GM18861 (cell line): ENCODE measurements at regions not wholly inside any gene's neighbourhood (a gene's known extent, or its start where the extent isn't known, plus 50 kb on each side); places are given as distances from the start of the nearest gene placed in this dataset.

Source experiments
- ATAC-seq: cut with Tn5 transposase; IDR thresholded peaks from one replicate; pipeline ENCODE4 v1.9.1; 2021; ENCODE audit not compliant: unreplicated experiment

DNA sequence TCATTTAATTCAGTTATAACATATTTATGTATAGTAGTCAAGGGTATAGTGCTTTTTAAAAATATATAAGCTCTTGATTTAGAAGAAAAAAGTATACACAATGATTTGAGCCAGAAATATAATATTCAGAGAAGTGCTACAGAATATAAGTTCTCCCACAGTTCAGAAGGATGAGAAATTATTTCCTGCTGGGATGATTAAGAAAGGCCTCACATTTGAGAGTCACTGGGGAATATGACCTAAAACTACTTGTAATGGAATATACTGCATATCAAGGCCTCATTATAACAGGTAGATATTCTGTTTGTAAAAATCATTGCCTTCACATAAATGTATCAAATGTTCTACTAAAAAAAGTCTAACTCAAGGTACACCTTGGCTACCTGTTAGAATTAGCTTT lies 203.5 kb downstream of the MBD2 start:
- no peak for ATAC-seq

- no peak for ATAC-seq
Observed at GRCh38 chr18:54020156-54020745, 204.2 kb downstream of the MBD2 start.

DNA sequence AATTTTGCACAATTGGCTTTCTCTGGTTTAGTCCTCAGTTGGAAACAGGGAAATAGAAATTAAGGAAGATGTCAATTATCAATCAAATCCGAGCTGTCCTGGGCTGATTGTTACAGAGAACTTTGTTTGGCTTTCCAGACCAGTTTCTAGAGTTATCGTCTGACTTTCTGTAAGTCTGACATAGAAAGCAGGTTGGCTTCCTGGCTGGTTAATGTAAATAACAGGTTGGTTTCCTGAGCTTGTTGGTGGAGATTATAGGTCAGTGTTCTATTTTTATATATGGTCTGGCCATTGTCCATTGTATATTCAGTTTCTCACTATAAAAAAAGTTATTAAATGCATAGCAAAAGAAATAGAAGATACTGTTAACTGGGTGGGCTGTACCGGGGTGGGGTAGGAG lies 204.8 kb downstream of the MBD2 start:
- no peak for ATAC-seq

DNA sequence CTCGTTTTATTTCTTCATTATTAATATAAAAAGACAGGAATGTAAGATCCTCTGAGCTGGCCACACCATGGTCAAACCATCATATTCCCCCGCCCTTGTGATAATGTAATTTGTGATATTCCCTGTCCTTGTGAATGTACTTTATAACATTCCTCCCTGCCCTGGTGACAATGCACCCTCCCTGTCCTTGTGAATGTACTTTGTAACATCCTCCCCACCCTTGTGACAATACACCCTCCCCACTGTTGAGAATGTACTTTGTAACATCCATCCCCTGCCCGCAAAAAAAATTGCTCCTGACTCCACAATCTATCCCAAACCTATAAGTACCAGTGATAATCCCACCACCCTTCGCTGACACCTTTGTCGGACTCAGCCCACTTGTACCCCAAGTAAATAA lies 211.0 kb downstream of the MBD2 start:
- ATAC-seq, result no peak

- ATAC-seq, result no peak
Observed at GRCh38 chr18:54004828-54005227, 219.6 kb downstream of the MBD2 start.

DNA sequence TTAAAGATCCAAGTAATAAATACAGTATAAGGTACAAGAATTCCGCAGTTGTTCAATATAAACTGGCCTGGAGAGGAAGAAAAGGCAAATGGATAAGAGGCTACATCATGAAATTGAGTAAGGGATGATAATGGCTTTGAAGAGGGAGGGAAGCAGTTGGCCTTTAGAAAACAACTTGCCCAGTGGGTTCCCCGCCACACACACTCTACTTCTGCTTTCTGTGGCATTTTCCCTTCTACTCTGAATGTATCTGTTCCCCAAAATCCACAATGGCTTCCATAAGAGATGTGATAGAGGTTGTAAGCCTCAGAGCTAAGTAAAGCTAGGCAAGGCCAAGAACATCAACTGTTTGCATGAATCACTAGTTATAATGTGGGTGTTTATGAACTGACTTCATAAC lies 221.3 kb downstream of the MBD2 start:
- ATAC-seq, result no peak

DNA sequence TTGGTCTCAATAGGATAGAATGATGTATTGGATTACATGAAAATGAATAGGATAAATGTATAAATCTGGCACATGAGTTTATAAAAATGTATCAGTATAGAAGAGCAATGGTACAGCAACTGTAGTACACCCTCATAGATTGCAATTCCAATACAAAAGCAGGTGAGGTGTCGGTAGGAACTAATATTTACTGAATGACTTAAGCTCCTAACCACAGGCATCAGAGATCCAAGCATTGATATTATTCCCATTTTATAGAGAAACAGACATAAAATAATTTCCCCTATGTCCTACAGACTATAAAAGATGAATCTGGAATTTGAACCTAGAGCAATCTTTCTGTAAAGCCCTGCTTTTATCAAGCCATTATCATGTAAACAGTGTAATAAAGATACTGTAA lies 227.4 kb downstream of the MBD2 start:
- no peak for ATAC-seq

GRCh38 chr18:53994016-53994415 lies 230.5 kb downstream of the MBD2 start:
- no peak for ATAC-seq

DNA sequence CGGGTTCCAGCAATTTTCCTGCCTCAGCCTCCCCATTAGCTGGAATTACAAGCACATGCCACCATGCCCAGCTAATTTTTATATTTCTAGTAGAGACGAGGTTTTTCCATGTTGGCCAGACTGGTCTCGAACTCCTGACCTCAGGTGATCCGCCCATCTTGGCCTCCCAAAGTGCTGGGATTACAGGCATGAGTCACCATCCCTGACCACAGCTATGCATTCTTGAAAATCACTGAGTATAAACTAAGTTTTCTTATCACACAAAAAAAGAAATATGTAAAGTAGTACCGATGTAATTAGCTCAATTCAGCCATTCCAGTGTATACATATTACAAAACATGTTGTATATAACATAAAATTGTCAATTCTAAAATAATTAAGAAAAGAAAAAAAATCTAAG lies 232.7 kb downstream of the MBD2 start:
- ATAC-seq, result no peak

- no peak for ATAC-seq
Observed at GRCh38 chr18:53991202-53991601, 233.3 kb downstream of the MBD2 start.

DNA sequence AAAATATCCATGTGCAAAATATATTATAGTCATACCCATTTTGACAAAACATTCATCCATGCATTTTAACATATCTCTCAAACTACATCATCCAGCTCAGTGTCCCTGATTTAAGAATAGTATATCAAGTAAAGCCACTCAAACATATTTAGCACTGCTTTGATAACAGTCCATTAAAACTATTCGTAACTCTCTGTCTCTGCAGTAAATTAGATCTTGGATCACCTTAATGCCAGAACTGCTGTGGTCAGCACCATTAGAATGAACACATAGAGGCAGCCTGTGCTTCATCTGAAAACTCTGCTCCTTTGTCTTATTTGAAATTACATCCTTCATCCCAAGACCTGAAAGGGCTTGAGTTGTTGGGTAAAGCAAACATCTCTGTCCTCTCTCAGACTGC lies 234.0 kb downstream of the MBD2 start:
- ATAC-seq, result no peak

DNA sequence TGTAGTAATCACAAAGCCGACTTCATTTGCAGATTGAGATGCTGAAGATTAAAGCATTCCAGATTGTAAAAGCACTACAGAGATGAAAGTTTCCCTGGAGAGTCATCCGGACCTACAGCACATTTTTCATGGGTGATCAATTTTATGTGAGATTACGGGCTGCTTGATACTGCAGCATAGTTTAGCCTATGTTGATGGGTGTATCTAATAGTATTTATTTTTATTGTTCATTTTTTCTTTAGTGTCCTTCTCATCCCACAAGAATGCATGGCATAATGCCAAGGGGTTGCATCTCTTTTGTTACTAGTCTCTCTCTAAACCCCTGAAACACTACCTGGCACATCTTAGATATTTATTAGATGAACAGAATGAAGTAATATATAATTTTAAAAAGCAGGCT lies 240.4 kb downstream of the MBD2 start:
- ATAC-seq, result no peak

GRCh38 chr18:53971331-53971730 lies 253.1 kb downstream of the MBD2 start:
- no peak for ATAC-seq

DNA sequence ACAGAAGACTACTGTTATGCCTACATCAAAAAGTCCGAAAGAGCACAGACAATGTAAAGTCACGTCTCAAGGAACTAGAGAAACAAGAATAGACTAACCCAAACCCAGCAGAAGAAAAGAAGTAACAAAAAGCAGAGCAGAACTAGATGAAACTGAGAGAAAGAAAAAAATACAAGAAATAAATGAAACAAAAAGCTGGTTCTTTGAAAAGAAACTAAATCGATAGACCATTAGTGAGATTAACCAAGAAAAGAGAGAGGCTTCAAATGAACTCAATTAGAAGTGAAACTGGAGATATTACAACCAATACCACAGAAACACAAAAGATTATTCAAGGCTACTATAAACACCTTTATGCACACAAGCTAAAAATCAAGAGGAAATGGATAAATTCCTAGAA lies 271.8 kb downstream of the MBD2 start:
- ATAC-seq, result no peak

GRCh38 chr18:53950545-53950944 lies 273.9 kb downstream of the MBD2 start:
- no peak for ATAC-seq

GRCh38 chr18:53948991-53949390 lies 275.5 kb downstream of the MBD2 start:
- no peak for ATAC-seq

- no peak for ATAC-seq
Observed at GRCh38 chr18:53947092-53947640, 277.3 kb downstream of the MBD2 start.

DNA sequence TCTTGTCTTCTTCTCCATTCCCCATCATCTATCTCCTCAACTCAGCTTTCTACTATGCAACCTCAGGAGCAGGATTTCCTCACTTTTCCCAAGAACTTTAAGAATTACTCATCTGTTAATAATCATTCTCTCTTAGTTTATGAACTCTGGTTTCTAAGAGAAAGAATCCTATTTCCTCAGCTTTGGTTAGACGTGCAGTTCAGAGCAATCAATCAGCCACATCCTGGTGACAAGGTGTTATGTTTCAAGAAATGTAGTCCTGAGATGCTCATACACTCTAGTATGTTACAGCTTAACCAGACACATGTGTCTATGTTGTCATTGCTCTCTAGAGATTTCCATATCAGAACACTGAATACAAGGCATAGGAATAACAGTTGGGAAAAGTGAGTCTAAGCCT lies 277.9 kb downstream of the MBD2 start:
- ATAC-seq, result no peak

- ATAC-seq, result no peak
Observed at GRCh38 chr18:53944721-53945120, 279.7 kb downstream of the MBD2 start.

DNA sequence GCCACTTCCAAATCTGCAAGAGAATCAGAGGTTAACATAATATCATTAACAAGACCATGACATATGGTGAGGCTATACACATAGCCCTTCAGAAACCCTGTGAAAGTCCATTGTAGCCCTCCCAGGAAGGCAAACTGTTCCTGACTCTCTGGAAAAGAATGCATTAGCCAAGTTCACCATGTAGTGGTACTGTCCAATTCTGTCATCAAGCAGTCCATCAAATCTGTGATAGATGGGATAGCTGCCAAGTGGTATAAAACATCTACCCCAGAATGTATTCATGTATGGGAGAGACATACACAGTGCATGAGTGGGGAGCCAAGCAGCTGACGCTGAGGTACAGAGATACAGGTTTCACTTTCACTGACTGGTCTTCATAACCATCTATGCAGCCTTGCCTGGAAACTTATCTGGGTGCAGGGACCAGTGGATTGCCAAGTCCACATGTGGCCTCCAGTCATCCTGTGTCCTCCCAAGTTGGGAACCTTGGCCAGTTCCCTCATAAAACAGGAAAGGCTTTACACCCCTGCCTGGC lies 281.1 kb downstream of the MBD2 start:
- ATAC-seq, result no peak

GRCh38 chr18:53941601-53942338 lies 282.7 kb downstream of the MBD2 start:
- ATAC-seq, result no peak

- no peak for ATAC-seq
Observed at GRCh38 chr18:53937037-53937436, 287.4 kb downstream of the MBD2 start.
